ENCODE measurements at regions not wholly inside any gene's neighbourhood (a gene's known extent, or its start where the extent isn't known, plus 50 kb on each side); places are given as distances from the start of the nearest gene placed in this dataset.
"Not testable (repeated sequence)": the region's sequence is repeated elsewhere in the genome, so short reads cannot be mapped to it uniquely, and the experiment has no call there.

- DNase-seq (ENCODE audit: low read depth): not testable (repeated sequence)
These were observed 154.0 kb upstream of the ZNF469 start for GRCh38 chr16:88228751-88229150.

- DNase-seq (ENCODE audit: low read depth): not testable (repeated sequence)
These were observed 153.0 kb upstream of the ZNF469 start for GRCh38 chr16:88229710-88230109.

GRCh38 chr16:88230276-88230966, 152.3 kb upstream of the ZNF469 start:
- not testable (repeated sequence) for DNase-seq (ENCODE audit: low read depth)

- not testable (repeated sequence) for DNase-seq (ENCODE audit: low read depth)
These were observed 151.7 kb upstream of the ZNF469 start for GRCh38 chr16:88230967-88231615.

GRCh38 chr16:88231839-88232238, 150.9 kb upstream of the ZNF469 start:
- not testable (repeated sequence) for DNase-seq (ENCODE audit: low read depth)

GRCh38 chr16:88232401-88233258, 150.1 kb upstream of the ZNF469 start:
- DNase-seq (ENCODE audit: low read depth): not testable (repeated sequence)

- not testable (repeated sequence) for DNase-seq (ENCODE audit: low read depth)
These were observed 148.9 kb upstream of the ZNF469 start for GRCh38 chr16:88233621-88234420.

GRCh38 chr16:88234421-88235271, 148.1 kb upstream of the ZNF469 start:
- not testable (repeated sequence) for DNase-seq (ENCODE audit: low read depth)

- DNase-seq (ENCODE audit: low read depth): not testable (repeated sequence)
These were observed 147.1 kb upstream of the ZNF469 start for GRCh38 chr16:88235691-88236090.

GRCh38 chr16:88236229-88236628, 146.5 kb upstream of the ZNF469 start:
- not testable (repeated sequence) for DNase-seq (ENCODE audit: low read depth)

GRCh38 chr16:88237314-88237713, 145.4 kb upstream of the ZNF469 start:
- not testable (repeated sequence) for DNase-seq (ENCODE audit: low read depth)

- DNase-seq (ENCODE audit: low read depth): not testable (repeated sequence)
These were observed 144.9 kb upstream of the ZNF469 start for GRCh38 chr16:88237761-88238415.

GRCh38 chr16:88238732-88239274, 144.0 kb upstream of the ZNF469 start:
- DNase-seq (ENCODE audit: low read depth): peak; percentile 13

GRCh38 chr16:88240118-88240517, 142.6 kb upstream of the ZNF469 start:
- not testable (repeated sequence) for DNase-seq (ENCODE audit: low read depth)

- not testable (repeated sequence) for DNase-seq (ENCODE audit: low read depth)
These were observed 142.0 kb upstream of the ZNF469 start for GRCh38 chr16:88240776-88241175.

GRCh38 chr16:88241404-88242311, 141.1 kb upstream of the ZNF469 start:
- DNase-seq (ENCODE audit: low read depth): not testable (repeated sequence)

- DNase-seq (ENCODE audit: low read depth): not testable (repeated sequence)
These were observed 140.2 kb upstream of the ZNF469 start for GRCh38 chr16:88242312-88243295.

Data from activated T-cell treated with anti-CD3 and anti-CD28 coated beads for 24 hours (primary cell).